Osteoblast (primary cell): ENCODE measurements at regions not wholly inside any gene's neighbourhood (a gene's known extent, or its start where the extent isn't known, plus 50 kb on each side); places are given as distances from the start of the nearest gene placed in this dataset.

Source experiments
- DNase-seq: peaks from one replicate; pipeline ENCODE4 v3.0.0; 2011; ENCODE audit warnings: low spot score, mixed read lengths; ENCODE audit not compliant: insufficient read length; ENCODE audit errors: missing footprints
- H2AFZ ChIP-seq: 2 replicates; pipeline ENCODE4 v1.6.0; 2011; ENCODE audit warnings: mild to moderate bottlenecking, low read length
- H3K27ac ChIP-seq: 2 replicates; pipeline ENCODE4 v1.5.1; 2011; ENCODE audit warnings: mild to moderate bottlenecking, low read depth, low read length, moderate library complexity
- H3K27me3 ChIP-seq: 2 replicates; pipeline ENCODE4 v1.6.0; 2012; ENCODE audit warnings: mild to moderate bottlenecking, control low read depth, inconsistent platforms, low read length, moderate library complexity; ENCODE audit not compliant: insufficient read depth
- H3K36me3 ChIP-seq: 2 replicates; pipeline ENCODE4 v1.5.1; 2011; ENCODE audit warnings: mild to moderate bottlenecking, low read length, control low read depth, moderate library complexity; ENCODE audit not compliant: insufficient read depth
- H3K4me1 ChIP-seq: 2 replicates; pipeline ENCODE4 v1.5.1; 2011; ENCODE audit warnings: mild to moderate bottlenecking, low read length, control low read depth, moderate library complexity; ENCODE audit not compliant: insufficient read depth
- H3K4me2 ChIP-seq: 2 replicates; pipeline ENCODE4 v1.6.0; 2011; ENCODE audit warnings: mild to moderate bottlenecking, low read length; ENCODE audit not compliant: insufficient read depth
- H3K4me3 ChIP-seq: fragments of 200-600 bp; sonication (generic); 3 replicates; pipeline ENCODE4 v1.5.1; 2012; ENCODE audit warnings: mild to moderate bottlenecking, low read length, inconsistent platforms; ENCODE audit not compliant: insufficient read depth
- H3K79me2 ChIP-seq: 2 replicates; pipeline ENCODE4 v1.6.0; 2012; ENCODE audit warnings: mild to moderate bottlenecking, low read length, control low read depth, inconsistent platforms; ENCODE audit not compliant: insufficient read depth
- H3K9me3 ChIP-seq: 2 replicates; pipeline ENCODE4 v1.5.1; 2011; ENCODE audit warnings: low read depth, low read length, control low read depth
- H4K20me1 ChIP-seq: 2 replicates; pipeline ENCODE4 v1.6.0; 2012; ENCODE audit warnings: mild to moderate bottlenecking, low read length, control low read depth; ENCODE audit not compliant: insufficient read depth
- CTCF ChIP-seq: IDR thresholded peaks from 2 replicates; pipeline ENCODE4 v1.5.1; 2011; ENCODE audit warnings: mild to moderate bottlenecking, low read depth, low read length, moderate library complexity; ENCODE audit errors: extremely low read depth

- H3K9me3 ChIP-seq: no peaks in the 10 kb centered on the region
- no peaks in the 10 kb centered on the region for H3K36me3 ChIP-seq
- no peaks in the 10 kb centered on the region for H3K79me2 ChIP-seq
- no peaks in the 10 kb centered on the region for H4K20me1 ChIP-seq
- no peaks in the 10 kb centered on the region for H3K4me1 ChIP-seq
- H3K4me2 ChIP-seq: no peak overlapping the region
- H2AFZ ChIP-seq: no peak overlapping the region
- no peak for TF ChIP-seq CTCF
- no peak overlapping the region for H3K4me3 ChIP-seq
- no peak for DNase-seq
- H3K27ac ChIP-seq: no peak overlapping the region
- peaks cover 2% of the 10 kb centered on the region for H3K27me3 ChIP-seq
These were observed 202.7 kb upstream of the SLC14A2 start for GRCh38 chr18:45412577-45412976.

GRCh38 chr18:45413180-45413836 is 202.0 kb upstream of the SLC14A2 start:
- Histone ChIP-seq H3K27ac (no peak overlapping the region), H3K79me2 (no peaks in the 10 kb centered on the region), H3K4me2 (no peak overlapping the region), H4K20me1 (no peaks in the 10 kb centered on the region), H3K36me3 (no peaks in the 10 kb centered on the region), H3K27me3 (peaks cover 2% of the 10 kb centered on the region), H3K9me3 (no peaks in the 10 kb centered on the region), H2AFZ (no peak overlapping the region), H3K4me3 (no peak overlapping the region), H3K4me1 (no peaks in the 10 kb centered on the region)
- TF ChIP-seq CTCF: no peak
- no peak for DNase-seq

- no peaks in the 10 kb centered on the region for H3K36me3 ChIP-seq
- H3K27me3 ChIP-seq: peaks cover 2% of the 10 kb centered on the region
- H3K9me3 ChIP-seq: no peaks in the 10 kb centered on the region
- H3K4me1 ChIP-seq: no peaks in the 10 kb centered on the region
- H3K4me3 ChIP-seq: no peak overlapping the region
- no peaks in the 10 kb centered on the region for H3K79me2 ChIP-seq
- H3K4me2 ChIP-seq: no peak overlapping the region
- no peaks in the 10 kb centered on the region for H4K20me1 ChIP-seq
- H3K27ac ChIP-seq: no peak overlapping the region
- no peak overlapping the region for H2AFZ ChIP-seq
- no peak for DNase-seq
- TF ChIP-seq CTCF: no peak
These were observed 199.7 kb upstream of the SLC14A2 start for GRCh38 chr18:45415614-45416013.

GRCh38 chr18:45416168-45416567 is 199.1 kb upstream of the SLC14A2 start:
- no peak for DNase-seq
- no peak for TF ChIP-seq CTCF

More at GRCh38 chr18:45416168-45416567, 199.1 kb upstream of the SLC14A2 start:
- Histone ChIP-seq H3K4me1 (no peaks in the 10 kb centered on the region), H4K20me1 (no peaks in the 10 kb centered on the region), H3K9me3 (no peaks in the 10 kb centered on the region), H3K27ac (no peak overlapping the region), H3K27me3 (peaks cover 2% of the 10 kb centered on the region), H2AFZ (no peak overlapping the region), H3K4me2 (no peak overlapping the region), H3K36me3 (no peaks in the 10 kb centered on the region), H3K79me2 (no peaks in the 10 kb centered on the region), H3K4me3 (no peak overlapping the region)
